ENCODE measurements at regions not wholly inside any gene's neighbourhood (a gene's known extent, or its start where the extent isn't known, plus 50 kb on each side); places are given as distances from the start of the nearest gene placed in this dataset.

DNA sequence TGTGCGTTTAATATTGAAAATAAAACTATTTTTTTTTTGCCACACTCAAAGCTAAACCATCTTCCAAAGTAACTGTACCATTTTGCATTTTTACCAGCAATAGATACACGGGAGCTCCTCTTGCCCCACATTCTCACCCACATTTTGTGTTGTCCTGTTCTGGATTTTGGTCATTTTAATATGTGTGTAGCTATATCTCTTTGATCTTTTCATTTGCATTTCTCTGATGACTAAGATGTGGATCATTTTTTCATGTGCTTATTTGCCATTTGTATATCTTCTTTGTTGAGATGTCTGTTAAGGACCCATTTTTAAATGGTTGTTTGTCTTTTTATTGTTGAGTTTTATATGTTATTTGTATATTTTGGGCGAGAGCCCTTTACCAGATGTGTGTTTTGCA is 1543.5 kb downstream of the GRIK2 start:
- TF ChIP-seq, protein P1, sequence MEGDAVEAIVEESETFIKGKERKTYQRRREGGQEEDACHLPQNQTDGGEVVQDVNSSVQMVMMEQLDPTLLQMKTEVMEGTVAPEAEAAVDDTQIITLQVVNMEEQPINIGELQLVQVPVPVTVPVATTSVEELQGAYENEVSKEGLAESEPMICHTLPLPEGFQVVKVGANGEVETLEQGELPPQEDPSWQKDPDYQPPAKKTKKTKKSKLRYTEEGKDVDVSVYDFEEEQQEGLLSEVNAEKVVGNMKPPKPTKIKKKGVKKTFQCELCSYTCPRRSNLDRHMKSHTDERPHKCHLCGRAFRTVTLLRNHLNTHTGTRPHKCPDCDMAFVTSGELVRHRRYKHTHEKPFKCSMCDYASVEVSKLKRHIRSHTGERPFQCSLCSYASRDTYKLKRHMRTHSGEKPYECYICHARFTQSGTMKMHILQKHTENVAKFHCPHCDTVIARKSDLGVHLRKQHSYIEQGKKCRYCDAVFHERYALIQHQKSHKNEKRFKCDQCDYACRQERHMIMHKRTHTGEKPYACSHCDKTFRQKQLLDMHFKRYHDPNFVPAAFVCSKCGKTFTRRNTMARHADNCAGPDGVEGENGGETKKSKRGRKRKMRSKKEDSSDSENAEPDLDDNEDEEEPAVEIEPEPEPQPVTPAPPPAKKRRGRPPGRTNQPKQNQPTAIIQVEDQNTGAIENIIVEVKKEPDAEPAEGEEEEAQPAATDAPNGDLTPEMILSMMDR (IDR thresholded peaks at IDR 0.05; ENCODE audit: insufficient read depth, low read length, poor library complexity, severe bottlenecking) = no peak
- no peak for TF ChIP-seq EZH2phosphoT487 (conservative IDR thresholded peaks at IDR 0.05; ENCODE audit: low read length)
